KMS-11 (cell line): ENCODE measurements at regions not wholly inside any gene's neighbourhood (a gene's known extent, or its start where the extent isn't known, plus 50 kb on each side); places are given as distances from the start of the nearest gene placed in this dataset.

Experiments
- H2AFZ ChIP-seq: fragments of 200-600 bp; sonication (generic); 2 replicates; pipeline ENCODE4 v1.6.1; 2016; ENCODE audit warnings: antibody characterized with exemption, mixed run types, low read depth
- H3K27ac ChIP-seq: fragments of 200-600 bp; sonication (generic); 2 replicates; pipeline ENCODE4 v1.6.1; 2016; ENCODE audit warnings: mild to moderate bottlenecking, mixed run types
- H3K27me3 ChIP-seq: fragments of 200-600 bp; sonication (generic); 2 replicates; pipeline ENCODE4 v1.6.1; 2017; ENCODE audit warnings: mild to moderate bottlenecking, low read depth, mixed run types, moderate library complexity; ENCODE audit not compliant: insufficient read depth
- H3K36me3 ChIP-seq: fragments of 200-600 bp; sonication (generic); 2 replicates; pipeline ENCODE4 v1.6.1; 2017; ENCODE audit warnings: mild to moderate bottlenecking, mixed run types; ENCODE audit not compliant: insufficient read depth
- H3K4me1 ChIP-seq: fragments of 200-600 bp; sonication (generic); 2 replicates; pipeline ENCODE4 v1.6.1; 2016; ENCODE audit warnings: mild to moderate bottlenecking, low read depth, mixed run types; ENCODE audit not compliant: poor library complexity, severe bottlenecking
- H3K4me2 ChIP-seq: fragments of 200-600 bp; sonication (generic); 2 replicates; pipeline ENCODE4 v1.7.0; 2016; ENCODE audit warnings: mild to moderate bottlenecking, mixed run types
- H3K4me3 ChIP-seq: fragments of 200-600 bp; sonication (generic); IDR thresholded peaks from 2 replicates; pipeline ENCODE4 v1.6.1; 2017; ENCODE audit warnings: low read depth, low read length, mixed read lengths; ENCODE audit not compliant: insufficient read depth
- H3K79me2 ChIP-seq: fragments of 200-600 bp; sonication (generic); 2 replicates; pipeline ENCODE4 v1.6.1; 2016; ENCODE audit warnings: low read depth, mixed run types; ENCODE audit not compliant: insufficient read depth
- H3K9ac ChIP-seq: fragments of 200-600 bp; sonication (generic); 2 replicates; pipeline ENCODE4 v1.6.1; 2016; ENCODE audit warnings: mild to moderate bottlenecking, mixed run types
- H4K20me1 ChIP-seq: fragments of 200-600 bp; sonication (generic); 2 replicates; pipeline ENCODE4 v1.6.1; 2016; ENCODE audit warnings: mild to moderate bottlenecking, mixed run types; ENCODE audit not compliant: insufficient read depth
- CTCF ChIP-seq: fragments of 200-600 bp; sonication (generic); conservative IDR thresholded peaks from 2 replicates; pipeline ENCODE4 v1.6.1; 2017; ENCODE audit warnings: low read depth, mild to moderate bottlenecking, antibody characterized with exemption, low read length, moderate library complexity, mixed read lengths

- TF ChIP-seq CTCF: no peak
- Histone ChIP-seq H2AFZ (no peak overlapping the region), H3K27me3 (no peaks in the 10 kb centered on the region), H3K36me3 (no peaks in the 10 kb centered on the region), H3K9ac (no peak overlapping the region), H4K20me1 (no peaks in the 10 kb centered on the region), H3K4me3 (no peak overlapping the region), H3K4me2 (no peak overlapping the region), H3K27ac (no peak overlapping the region), H3K4me1 (no peaks in the 10 kb centered on the region), H3K79me2 (no peaks in the 10 kb centered on the region)
Observed at GRCh38 chr4:187192266-187192665, 468.6 kb upstream of the FAT1 start.

GRCh38 chr4:187193141-187193540 is 469.5 kb upstream of the FAT1 start:
- no peaks in the 10 kb centered on the region for H3K4me1 ChIP-seq

GRCh38 chr4:187204389-187204918 is 480.8 kb upstream of the FAT1 start:
- Histone ChIP-seq H3K4me1 (no peaks in the 10 kb centered on the region), H3K27me3 (no peaks in the 10 kb centered on the region), H3K4me3 (no peak overlapping the region), H3K27ac (no peak overlapping the region), H2AFZ (no peak overlapping the region), H3K4me2 (no peak overlapping the region), H3K79me2 (no peaks in the 10 kb centered on the region), H3K36me3 (no peaks in the 10 kb centered on the region), H4K20me1 (no peaks in the 10 kb centered on the region), H3K9ac (no peak overlapping the region)
- TF ChIP-seq CTCF: no peak

More at GRCh38 chr4:187193141-187193540, 469.5 kb upstream of the FAT1 start:
- Histone ChIP-seq H3K27me3 (no peaks in the 10 kb centered on the region), H2AFZ (no peak overlapping the region), H3K4me2 (no peak overlapping the region), H3K79me2 (no peaks in the 10 kb centered on the region), H3K4me3 (no peak overlapping the region), H4K20me1 (no peaks in the 10 kb centered on the region), H3K9ac (no peak overlapping the region), H3K36me3 (no peaks in the 10 kb centered on the region), H3K27ac (no peak overlapping the region)
- no peak for TF ChIP-seq CTCF

- TF ChIP-seq CTCF: no peak
- Histone ChIP-seq H3K36me3 (no peaks in the 10 kb centered on the region), H3K79me2 (no peaks in the 10 kb centered on the region), H3K4me1 (no peaks in the 10 kb centered on the region), H3K27ac (no peak overlapping the region), H3K4me2 (no peak overlapping the region), H3K9ac (no peak overlapping the region), H4K20me1 (no peaks in the 10 kb centered on the region), H3K4me3 (no peak overlapping the region), H2AFZ (no peak overlapping the region), H3K27me3 (no peaks in the 10 kb centered on the region)
Observed at GRCh38 chr4:187207931-187208330, 484.3 kb upstream of the FAT1 start.
